Activated CD8-positive, alpha-beta memory T cell treated with anti-CD3 and anti-CD28 coated beads, Interleukin-2, amount 50 U/mL, for 48 hours (primary cell): ENCODE measurements at regions not wholly inside any gene's neighbourhood (a gene's known extent, or its start where the extent isn't known, plus 50 kb on each side); places are given as distances from the start of the nearest gene placed in this dataset.
"Not testable (repeated sequence)": the region's sequence is repeated elsewhere in the genome, so short reads cannot be mapped to it uniquely, and the experiment has no call there.

Experiments
- DNase-seq: peaks from one replicate; pipeline ENCODE4 v3.0.0-alpha.2; 2020

- DNase-seq = no peak
These were observed 141.2 kb upstream of the ATXN1 start for GRCh38 chr6:16902502-16902901.

- no peak for DNase-seq
These were observed 140.5 kb upstream of the ATXN1 start for GRCh38 chr6:16901782-16902181.

GRCh38 chr6:16901306-16901705 lies 140.0 kb upstream of the ATXN1 start:
- DNase-seq = no peak

- no peak for DNase-seq
These were observed 137.6 kb upstream of the ATXN1 start for GRCh38 chr6:16898640-16899396.

GRCh38 chr6:16897669-16898068 lies 136.4 kb upstream of the ATXN1 start:
- DNase-seq = no peak

- no peak for DNase-seq
These were observed 133.0 kb upstream of the ATXN1 start for GRCh38 chr6:16894301-16894700.

GRCh38 chr6:16891110-16891509 lies 129.8 kb upstream of the ATXN1 start:
- DNase-seq = not testable (repeated sequence)

GRCh38 chr6:16885411-16886160 lies 124.3 kb upstream of the ATXN1 start:
- DNase-seq = no peak

GRCh38 chr6:16884526-16884925 lies 123.3 kb upstream of the ATXN1 start:
- DNase-seq = no peak

- DNase-seq = no peak
These were observed 122.2 kb upstream of the ATXN1 start for GRCh38 chr6:16883414-16883813.

GRCh38 chr6:16882230-16882629 lies 121.0 kb upstream of the ATXN1 start:
- no peak for DNase-seq

- DNase-seq = not testable (repeated sequence)
These were observed 115.6 kb upstream of the ATXN1 start for GRCh38 chr6:16876852-16877251.

GRCh38 chr6:16876201-16876600 lies 114.9 kb upstream of the ATXN1 start:
- DNase-seq = no peak

- DNase-seq = no peak
These were observed 112.4 kb upstream of the ATXN1 start for GRCh38 chr6:16873698-16874097.

GRCh38 chr6:16872543-16873235 lies 111.4 kb upstream of the ATXN1 start:
- DNase-seq = no peak

- DNase-seq = no peak
These were observed 109.8 kb upstream of the ATXN1 start for GRCh38 chr6:16871047-16871446.

- DNase-seq = no peak
These were observed 107.7 kb upstream of the ATXN1 start for GRCh38 chr6:16868968-16869367.

- DNase-seq = no peak
These were observed 96.8 kb upstream of the ATXN1 start for GRCh38 chr6:16857969-16858592.

- DNase-seq = no peak
These were observed 94.2 kb upstream of the ATXN1 start for GRCh38 chr6:16855460-16855859.

- DNase-seq = no peak
These were observed 93.7 kb upstream of the ATXN1 start for GRCh38 chr6:16854986-16855385.

- DNase-seq = no peak
These were observed 91.4 kb upstream of the ATXN1 start for GRCh38 chr6:16852671-16853070.

GRCh38 chr6:16851758-16852157 lies 90.5 kb upstream of the ATXN1 start:
- no peak for DNase-seq

- no peak for DNase-seq
These were observed 89.8 kb upstream of the ATXN1 start for GRCh38 chr6:16851044-16851540.
